ENCODE measurements at regions not wholly inside any gene's neighbourhood (a gene's known extent, or its start where the extent isn't known, plus 50 kb on each side); places are given as distances from the start of the nearest gene placed in this dataset.

DNA sequence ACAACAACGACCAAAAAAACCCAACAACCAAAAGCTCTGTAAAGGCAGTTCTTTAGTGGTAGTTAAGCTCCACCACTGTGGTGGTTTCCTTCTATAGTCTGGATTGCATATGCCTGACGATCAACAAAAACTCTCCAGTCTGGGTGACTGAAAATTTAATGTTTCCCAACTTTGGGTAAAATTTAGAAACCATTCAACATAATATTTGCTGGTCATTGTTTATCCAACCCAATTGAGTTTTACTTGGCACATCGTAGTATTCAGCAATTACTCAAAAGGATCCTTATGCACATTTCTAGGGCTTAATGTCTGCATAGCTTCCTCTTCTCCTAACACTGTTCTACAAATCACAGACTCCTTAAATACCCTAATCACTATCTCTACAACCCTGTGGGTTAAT is 1080.2 kb upstream of the NRXN1 start:
- TF ChIP-seq, protein P1, sequence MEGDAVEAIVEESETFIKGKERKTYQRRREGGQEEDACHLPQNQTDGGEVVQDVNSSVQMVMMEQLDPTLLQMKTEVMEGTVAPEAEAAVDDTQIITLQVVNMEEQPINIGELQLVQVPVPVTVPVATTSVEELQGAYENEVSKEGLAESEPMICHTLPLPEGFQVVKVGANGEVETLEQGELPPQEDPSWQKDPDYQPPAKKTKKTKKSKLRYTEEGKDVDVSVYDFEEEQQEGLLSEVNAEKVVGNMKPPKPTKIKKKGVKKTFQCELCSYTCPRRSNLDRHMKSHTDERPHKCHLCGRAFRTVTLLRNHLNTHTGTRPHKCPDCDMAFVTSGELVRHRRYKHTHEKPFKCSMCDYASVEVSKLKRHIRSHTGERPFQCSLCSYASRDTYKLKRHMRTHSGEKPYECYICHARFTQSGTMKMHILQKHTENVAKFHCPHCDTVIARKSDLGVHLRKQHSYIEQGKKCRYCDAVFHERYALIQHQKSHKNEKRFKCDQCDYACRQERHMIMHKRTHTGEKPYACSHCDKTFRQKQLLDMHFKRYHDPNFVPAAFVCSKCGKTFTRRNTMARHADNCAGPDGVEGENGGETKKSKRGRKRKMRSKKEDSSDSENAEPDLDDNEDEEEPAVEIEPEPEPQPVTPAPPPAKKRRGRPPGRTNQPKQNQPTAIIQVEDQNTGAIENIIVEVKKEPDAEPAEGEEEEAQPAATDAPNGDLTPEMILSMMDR (IDR thresholded peaks at IDR 0.05), result no peak

DNA sequence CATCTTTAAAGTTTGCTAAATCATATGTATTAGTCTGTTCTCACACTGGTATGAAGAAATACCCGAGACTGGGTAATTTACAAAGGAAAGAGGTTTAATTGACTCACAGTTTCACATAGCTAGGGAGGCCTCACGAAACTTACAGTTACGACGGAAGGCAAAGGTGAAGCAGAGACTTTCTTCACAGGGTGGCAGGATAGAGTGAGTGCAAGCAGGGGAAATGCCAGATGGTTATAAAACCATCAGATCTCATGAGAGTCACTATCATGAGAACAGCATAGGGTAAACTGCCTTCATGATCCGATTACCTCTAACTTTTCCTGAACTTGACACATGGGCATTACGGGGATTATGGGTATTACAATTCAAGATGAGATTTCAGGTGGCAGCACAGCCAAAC is 1075.2 kb upstream of the NRXN1 start:
- Histone ChIP-seq H3K27me3 (ENCODE audit: insufficient read depth in 3 of 3, low read length in 2 of 3) (no peaks in the 10 kb centered on the region), H3K9me3 (no peaks in the 10 kb centered on the region), H3K27ac (no peak overlapping the region), H3K4me3 (no peak overlapping the region), H3K4me1 (no peaks in the 10 kb centered on the region), H3K36me3 (ENCODE audit: insufficient read depth in 1 of 2, low read depth in 1 of 2) (no peaks in the 10 kb centered on the region)
- WGBS, 3 donors, result 56 to 63% (median 56%) methylated on average over 6 of the region's 6 CpGs
- no peak for DNase-seq
- intact Hi-C loops (cut with DNase I), result no loop called here
- ATAC-seq, result no peak
- TF ChIP-seq, protein P1 (IDR thresholded peaks at IDR 0.05), result no peak

More for the DNA sequence above, 1080.2 kb upstream of the NRXN1 start:
- ATAC-seq (no peak), DNase-seq (no peak)
- no peaks in the 10 kb centered on the region for H3K4me1 ChIP-seq
- intact Hi-C loops (cut with DNase I), result no loop called here
- WGBS, 3 donors, result 86 to 90% (median 86%) methylated on average over 3 of the region's 3 CpGs
- H3K9me3 ChIP-seq, result no peaks in the 10 kb centered on the region
- no peaks in the 10 kb centered on the region for H3K27me3 ChIP-seq (ENCODE audit: insufficient read depth in 3 of 3, low read length in 2 of 3)
- H3K4me3 ChIP-seq, result no peak overlapping the region
- H3K36me3 ChIP-seq (ENCODE audit: insufficient read depth in 1 of 2, low read depth in 1 of 2), result no peaks in the 10 kb centered on the region
- H3K27ac ChIP-seq, result no peak overlapping the region

DNA sequence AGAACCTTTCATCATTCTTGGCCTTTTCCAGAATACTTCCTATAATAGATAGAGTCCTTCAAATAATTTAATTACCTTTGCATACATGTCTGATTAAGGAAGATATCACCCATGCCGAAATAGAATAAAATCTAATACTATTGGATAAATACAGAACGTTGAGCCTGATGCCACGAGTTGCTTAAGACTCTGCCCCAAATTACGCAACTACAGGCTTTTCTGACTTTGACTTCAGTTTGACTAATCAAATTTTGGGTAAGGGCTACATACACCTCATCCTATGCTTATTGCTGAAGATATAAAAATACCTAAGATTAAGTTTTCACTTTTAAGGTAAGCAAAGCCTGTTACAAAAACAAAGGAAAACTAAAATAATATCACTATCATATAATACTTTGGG is 1065.1 kb upstream of the NRXN1 start:
- intact Hi-C loops (cut with DNase I), result no loop called here
- TF ChIP-seq, protein P1 (IDR thresholded peaks at IDR 0.05), result no peak
- Histone ChIP-seq H3K4me3 (no peak overlapping the region), H3K27me3 (ENCODE audit: insufficient read depth in 3 of 3, low read length in 2 of 3) (no peaks in the 10 kb centered on the region), H3K36me3 (ENCODE audit: insufficient read depth in 1 of 2, low read depth in 1 of 2) (no peaks in the 10 kb centered on the region), H3K9me3 (no peaks in the 10 kb centered on the region), H3K27ac (no peak overlapping the region), H3K4me1 (no peaks in the 10 kb centered on the region)
- WGBS, 3 donors, result 83 to 92% (median 87%) methylated on average over 4 of the region's 4 CpGs
- ATAC-seq (no peak), DNase-seq (no peak)

DNA sequence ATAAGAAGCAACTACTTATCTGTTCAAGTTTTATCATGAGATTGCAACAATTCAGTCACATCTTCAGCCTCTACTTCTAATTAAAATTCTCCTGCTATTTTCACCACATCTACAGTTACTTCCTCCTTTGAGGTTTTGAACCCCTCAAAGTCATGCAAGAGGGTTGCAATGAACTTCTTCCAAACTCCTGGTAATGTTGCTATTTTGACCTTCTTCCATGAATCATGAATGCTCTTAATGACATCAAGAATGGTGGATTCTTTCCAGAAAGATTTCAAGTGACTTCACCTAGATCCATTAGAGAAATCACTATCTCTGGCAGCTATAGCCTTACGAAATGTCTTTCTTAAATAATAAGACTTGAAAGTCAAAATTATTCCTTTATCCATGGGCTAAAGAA is 1052.8 kb upstream of the NRXN1 start:
- Histone ChIP-seq H3K4me3 (no peak overlapping the region), H3K27ac (no peak overlapping the region), H3K4me1 (no peaks in the 10 kb centered on the region), H3K27me3 (ENCODE audit: insufficient read depth in 3 of 3, low read length in 2 of 3) (no peaks in the 10 kb centered on the region), H3K36me3 (ENCODE audit: insufficient read depth in 1 of 2, low read depth in 1 of 2) (no peaks in the 10 kb centered on the region), H3K9me3 (no peaks in the 10 kb centered on the region)
- DNase-seq, result no peak
- 78 to 87% (median 78%) methylated on average over 1 of the region's 1 CpG for WGBS, 3 donors
- no peak for ATAC-seq
- intact Hi-C loops (cut with DNase I), result no loop called here
- TF ChIP-seq, protein P1 (IDR thresholded peaks at IDR 0.05), result no peak

DNA sequence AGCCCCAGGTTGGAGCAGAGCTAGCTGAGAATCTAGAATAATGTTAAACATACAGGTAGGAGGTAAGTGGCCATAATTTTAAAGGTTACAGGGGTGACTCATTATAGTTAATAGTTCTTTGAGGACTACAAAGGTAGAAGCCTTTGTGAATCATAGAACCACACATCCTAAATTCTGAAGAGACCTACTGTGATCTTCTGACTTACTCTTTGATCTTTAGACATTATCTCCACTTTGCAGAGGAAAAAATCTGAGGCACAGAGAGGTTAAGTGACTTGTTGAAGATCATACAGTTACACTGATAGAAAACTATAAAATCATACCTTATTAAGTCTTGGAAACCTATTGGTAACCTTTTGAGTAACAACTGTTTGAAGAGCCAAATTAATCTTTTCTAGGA is 1051.3 kb upstream of the NRXN1 start:
- TF ChIP-seq, protein P1 (IDR thresholded peaks at IDR 0.05), result no peak
- Histone ChIP-seq H3K4me3 (no peak overlapping the region), H3K27ac (no peak overlapping the region), H3K4me1 (no peaks in the 10 kb centered on the region), H3K36me3 (ENCODE audit: insufficient read depth in 1 of 2, low read depth in 1 of 2) (no peaks in the 10 kb centered on the region), H3K27me3 (ENCODE audit: insufficient read depth in 3 of 3, low read length in 2 of 3) (no peaks in the 10 kb centered on the region), H3K9me3 (no peaks in the 10 kb centered on the region)
- ATAC-seq (no peak), DNase-seq (no peak)
- intact Hi-C loops (cut with DNase I), result no loop called here

All from psoas muscle (tissue), 7 donors.